AG04450 (cell line): ENCODE measurements at regions not wholly inside any gene's neighbourhood (a gene's known extent, or its start where the extent isn't known, plus 50 kb on each side); places are given as distances from the start of the nearest gene placed in this dataset.

ENCODE experiments used
- CTCF ChIA-PET: fragments of 300-600, 350-600 bp; formaldehyde crosslinking; extraction: SDS; loops from one replicate; lab custom pipeline; 2022; ENCODE audit warnings: antibody characterized with exemption, inconsistent platforms; lab: Charles Lee
- POLR2A ChIA-PET: fragments of 350-600 bp; formaldehyde crosslinking; extraction: SDS; loops from one replicate; lab custom pipeline; 2021; ENCODE audit warnings: antibody characterized with exemption, inconsistent platforms; lab: Yijun Ruan, JAX
- DNase-seq: peaks from one replicate; pipeline ENCODE4 v3.0.0-alpha.2; 2011; ENCODE audit warnings: low read depth, low spot score
- H3K27ac ChIP-seq: one replicate; pipeline ENCODE4 v1.5.1; 2012; ENCODE audit warnings: low read depth, low read length, control low read depth
- H3K27me3 ChIP-seq: one replicate; pipeline ENCODE4 v1.6.0; 2012; ENCODE audit warnings: low read length; ENCODE audit not compliant: control insufficient read depth, insufficient read depth
- H3K4me3 ChIP-seq: 2 replicates; pipeline ENCODE4 v1.5.1; 2011; ENCODE audit warnings: mild to moderate bottlenecking, low read depth, low read length, control low read depth
- H3K9me3 ChIP-seq: 2 replicates; pipeline ENCODE4 v1.5.1; 2012; ENCODE audit warnings: low read length; ENCODE audit not compliant: control insufficient read depth, insufficient read depth
- CTCF ChIP-seq: IDR thresholded peaks from 2 replicates; pipeline ENCODE4 v1.5.1; 2011; ENCODE audit warnings: low read depth, low read length, control low read depth, inconsistent platforms

- no peaks in the 10 kb centered on the region for H3K27me3 ChIP-seq
- no peaks in the 10 kb centered on the region for H3K9me3 ChIP-seq
- no peak overlapping the region for H3K4me3 ChIP-seq
- ChIA-PET CTCF (interaction anchor here (0.7 to 1.3 kb wide), 2 partner anchors 15 to 339 kb away, joined by 3 to 4 read pairs; no protein-coding TSS in a partner anchor), POLR2A (no interaction called here)
- H3K27ac ChIP-seq = no peak overlapping the region
- no peak for DNase-seq
- TF ChIP-seq CTCF = no peak
Measured at GRCh38 chr5:165290535-165290934, 1785.1 kb downstream of the MAT2B start.

- CTCF ChIA-PET = no interaction called here
- H3K9me3 ChIP-seq = no peaks in the 10 kb centered on the region
Measured at GRCh38 chr5:165296401-165297130, 1791.1 kb downstream of the MAT2B start.

GRCh38 chr5:165304193-165304827, 1798.9 kb downstream of the MAT2B start:
- Histone ChIP-seq H3K27ac (no peak overlapping the region), H3K4me3 (no peak overlapping the region), H3K27me3 (no peaks in the 10 kb centered on the region), H3K9me3 (no peaks in the 10 kb centered on the region)
- no peak for DNase-seq
- no peak for TF ChIP-seq CTCF
- POLR2A ChIA-PET = no interaction called here
- CTCF ChIA-PET = no interaction called here

More at GRCh38 chr5:165296401-165297130, 1791.1 kb downstream of the MAT2B start:
- POLR2A ChIA-PET = no interaction called here
- H3K27me3 ChIP-seq = no peaks in the 10 kb centered on the region
- no peak for TF ChIP-seq CTCF
- DNase-seq = no peak
- H3K27ac ChIP-seq = no peak overlapping the region
- H3K4me3 ChIP-seq = no peak overlapping the region

- DNase-seq = no peak
- no peaks in the 10 kb centered on the region for H3K9me3 ChIP-seq
- TF ChIP-seq CTCF = no peak
- CTCF ChIA-PET = no interaction called here
- H3K4me3 ChIP-seq = no peak overlapping the region
- H3K27ac ChIP-seq = no peak overlapping the region
- H3K27me3 ChIP-seq = no peaks in the 10 kb centered on the region
- POLR2A ChIA-PET = no interaction called here
Measured at GRCh38 chr5:165305596-165305995, 1800.2 kb downstream of the MAT2B start.

- POLR2A ChIA-PET = no interaction called here
- H3K9me3 ChIP-seq = no peaks in the 10 kb centered on the region
Measured at GRCh38 chr5:165309446-165309845, 1804.0 kb downstream of the MAT2B start.

More at GRCh38 chr5:165309446-165309845, 1804.0 kb downstream of the MAT2B start:
- DNase-seq = no peak
- H3K4me3 ChIP-seq = no peak overlapping the region
- CTCF ChIA-PET = no interaction called here
- H3K27me3 ChIP-seq = no peaks in the 10 kb centered on the region
- TF ChIP-seq CTCF = no peak
- H3K27ac ChIP-seq = no peak overlapping the region
